A673 (cell line): ENCODE measurements at regions not wholly inside any gene's neighbourhood (a gene's known extent, or its start where the extent isn't known, plus 50 kb on each side); places are given as distances from the start of the nearest gene placed in this dataset.

Experiments used
- BruUV-seq: library from RNA; stranded (reverse); fragments of 400-500 nt; replicated peaks from 2 replicates; lab custom pipeline; 2021; lab: Mats Ljungman, UMichigan
- CTCF ChIA-PET: fragments of 300-600 bp; sonication (Branson Sonifier 250); formaldehyde crosslinking; loops from one replicate; lab custom pipeline; 2022; ENCODE audit warnings: antibody characterized with exemption; lab: Charles Lee
- POLR2A ChIA-PET: fragments of 300-600 bp; sonication (Branson Sonifier 250); formaldehyde crosslinking; loops from one replicate; lab custom pipeline; 2022; ENCODE audit warnings: antibody characterized with exemption; ENCODE audit not compliant: low non-redundant PET; lab: Charles Lee
- DNase-seq: peaks from one replicate; pipeline ENCODE4 v3.0.0-alpha.2; 2015; ENCODE audit warnings: low spot score
- H3K27ac ChIP-seq: fragments of 200-600 bp; sonication (generic); 2 replicates; pipeline ENCODE4 v1.5.1; 2016; ENCODE audit warnings: mixed run types, low read depth, mild to moderate bottlenecking, mixed read lengths, antibody characterized with exemption, low read length; ENCODE audit not compliant: poor library complexity, severe bottlenecking
- H3K27me3 ChIP-seq: fragments of 200-600 bp; sonication (generic); replicated peaks from 2 replicates; pipeline ENCODE4 v1.6.1; 2017; ENCODE audit warnings: mixed run types, low read depth, mild to moderate bottlenecking, mixed read lengths, antibody characterized with exemption, low read length; ENCODE audit not compliant: insufficient read depth, poor library complexity
- H3K36me3 ChIP-seq: fragments of 200-600 bp; sonication (generic); 2 replicates; pipeline ENCODE4 v1.6.1; 2016; ENCODE audit warnings: mixed run types, mild to moderate bottlenecking, mixed read lengths, antibody characterized with exemption, low read length; ENCODE audit not compliant: insufficient read depth, poor library complexity, severe bottlenecking
- H3K4me1 ChIP-seq: fragments of 200-600 bp; sonication (generic); 2 replicates; pipeline ENCODE4 v1.6.1; 2017; ENCODE audit warnings: mixed run types, mild to moderate bottlenecking, mixed read lengths, antibody characterized with exemption, low read length; ENCODE audit not compliant: insufficient read depth, poor library complexity, severe bottlenecking
- H3K4me3 ChIP-seq: fragments of 200-600 bp; sonication (generic); 2 replicates; pipeline ENCODE4 v1.5.1; 2016; ENCODE audit warnings: low read depth, mixed run types, mild to moderate bottlenecking, mixed read lengths, low read length; ENCODE audit not compliant: poor library complexity, severe bottlenecking
- H3K9me3 ChIP-seq: fragments of 200-600 bp; sonication (generic); 2 replicates; pipeline ENCODE4 v1.6.1; 2016; ENCODE audit warnings: mixed run types, low read depth, mild to moderate bottlenecking, mixed read lengths, antibody characterized with exemption, low read length; ENCODE audit not compliant: poor library complexity, severe bottlenecking
- EZH2 ChIP-seq: fragments of 200-600 bp; sonication (generic); IDR thresholded peaks from 2 replicates; pipeline ENCODE4 v1.6.1; 2017; ENCODE audit warnings: borderline replicate concordance, low read depth, mild to moderate bottlenecking, mixed read lengths, antibody characterized with exemption, low read length; ENCODE audit not compliant: poor library complexity, severe bottlenecking
- intact Hi-C: fragments of 100-400 bp; cut with micrococcal nuclease; formaldehyde crosslinking; loops from one replicate; pipeline ENCODE4 v1.10.0; 2022; ENCODE audit not compliant: unreplicated experiment
- TF ChIP-seq, protein P1 (sequence below): fragments of 300-800, 200-600 bp; sonication (generic); conservative IDR thresholded peaks from 2 replicates; pipeline ENCODE4 v1.5.1; 2017; ENCODE audit warnings: low read depth, mild to moderate bottlenecking, antibody characterized with exemption, low read length, moderate library complexity, mixed read lengths

- no peak for DNase-seq
- no peaks in the 10 kb centered on the region for H3K27me3 ChIP-seq
- no peaks in the 10 kb centered on the region for H3K4me1 ChIP-seq
- peaks cover 5% of the 10 kb centered on the region for H3K36me3 ChIP-seq
- no peaks in the 10 kb centered on the region for H3K9me3 ChIP-seq
- no TSS peak for BruUV-seq
- POLR2A ChIA-PET, result no interaction called here
- H3K27ac ChIP-seq, result no peak overlapping the region
- intact Hi-C loops, result no loop called here
- TF ChIP-seq EZH2, result no peak
- TF ChIP-seq, protein P1, sequence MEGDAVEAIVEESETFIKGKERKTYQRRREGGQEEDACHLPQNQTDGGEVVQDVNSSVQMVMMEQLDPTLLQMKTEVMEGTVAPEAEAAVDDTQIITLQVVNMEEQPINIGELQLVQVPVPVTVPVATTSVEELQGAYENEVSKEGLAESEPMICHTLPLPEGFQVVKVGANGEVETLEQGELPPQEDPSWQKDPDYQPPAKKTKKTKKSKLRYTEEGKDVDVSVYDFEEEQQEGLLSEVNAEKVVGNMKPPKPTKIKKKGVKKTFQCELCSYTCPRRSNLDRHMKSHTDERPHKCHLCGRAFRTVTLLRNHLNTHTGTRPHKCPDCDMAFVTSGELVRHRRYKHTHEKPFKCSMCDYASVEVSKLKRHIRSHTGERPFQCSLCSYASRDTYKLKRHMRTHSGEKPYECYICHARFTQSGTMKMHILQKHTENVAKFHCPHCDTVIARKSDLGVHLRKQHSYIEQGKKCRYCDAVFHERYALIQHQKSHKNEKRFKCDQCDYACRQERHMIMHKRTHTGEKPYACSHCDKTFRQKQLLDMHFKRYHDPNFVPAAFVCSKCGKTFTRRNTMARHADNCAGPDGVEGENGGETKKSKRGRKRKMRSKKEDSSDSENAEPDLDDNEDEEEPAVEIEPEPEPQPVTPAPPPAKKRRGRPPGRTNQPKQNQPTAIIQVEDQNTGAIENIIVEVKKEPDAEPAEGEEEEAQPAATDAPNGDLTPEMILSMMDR, result no peak
- CTCF ChIA-PET, result no interaction called here
- no peak overlapping the region for H3K4me3 ChIP-seq
Measured at GRCh38 chr5:90071066-90071465, 338.5 kb downstream of the CETN3 start.

DNA sequence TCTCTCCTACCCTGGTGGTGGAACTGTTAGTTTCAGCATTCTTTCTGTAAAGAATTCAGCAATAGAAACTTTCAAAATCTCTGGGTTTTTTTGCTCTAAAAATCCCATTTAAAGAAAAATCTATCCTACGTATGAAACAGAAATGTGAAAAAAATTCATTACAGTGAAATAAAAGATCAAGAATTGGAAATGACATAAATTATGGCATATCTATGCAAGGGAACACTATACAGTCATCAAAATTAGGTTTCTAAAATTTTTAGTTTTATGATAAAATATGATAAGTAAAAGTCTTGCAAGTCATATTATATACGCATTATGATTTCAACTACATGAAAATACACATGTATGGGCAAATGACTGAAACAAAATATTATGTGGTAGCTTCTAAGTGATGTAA is 342.6 kb downstream of the CETN3 start:
- Histone ChIP-seq H3K9me3 (no peaks in the 10 kb centered on the region), H3K27me3 (no peaks in the 10 kb centered on the region), H3K27ac (no peak overlapping the region), H3K36me3 (peaks cover 5% of the 10 kb centered on the region), H3K4me3 (no peak overlapping the region), H3K4me1 (no peaks in the 10 kb centered on the region)
- TF ChIP-seq, protein P1, result no peak
- TF ChIP-seq EZH2, result no peak
- DNase-seq, result no peak
- ChIA-PET CTCF (no interaction called here), POLR2A (no interaction called here)
- intact Hi-C loops, result no loop called here
- no TSS peak for BruUV-seq

GRCh38 chr5:90056911-90057705 is 352.4 kb downstream of the CETN3 start:
- intact Hi-C loops, result no loop called here
- Histone ChIP-seq H3K4me3 (no peak overlapping the region), H3K9me3 (no peaks in the 10 kb centered on the region), H3K27ac (no peak overlapping the region), H3K4me1 (no peaks in the 10 kb centered on the region), H3K36me3 (no peaks in the 10 kb centered on the region), H3K27me3 (no peaks in the 10 kb centered on the region)
- TF ChIP-seq, protein P1, result no peak
- TF ChIP-seq EZH2, result no peak
- DNase-seq, result no peak
- BruUV-seq, result no TSS peak
- POLR2A ChIA-PET, result no interaction called here
- CTCF ChIA-PET, result no interaction called here
